ENCODE measurements at regions not wholly inside any gene's neighbourhood (a gene's known extent, or its start where the extent isn't known, plus 50 kb on each side); places are given as distances from the start of the nearest gene placed in this dataset.

- TF ChIP-seq POLR2A (IDR thresholded peaks at IDR 0.05) = no peak
- TF ChIP-seq, protein P1, sequence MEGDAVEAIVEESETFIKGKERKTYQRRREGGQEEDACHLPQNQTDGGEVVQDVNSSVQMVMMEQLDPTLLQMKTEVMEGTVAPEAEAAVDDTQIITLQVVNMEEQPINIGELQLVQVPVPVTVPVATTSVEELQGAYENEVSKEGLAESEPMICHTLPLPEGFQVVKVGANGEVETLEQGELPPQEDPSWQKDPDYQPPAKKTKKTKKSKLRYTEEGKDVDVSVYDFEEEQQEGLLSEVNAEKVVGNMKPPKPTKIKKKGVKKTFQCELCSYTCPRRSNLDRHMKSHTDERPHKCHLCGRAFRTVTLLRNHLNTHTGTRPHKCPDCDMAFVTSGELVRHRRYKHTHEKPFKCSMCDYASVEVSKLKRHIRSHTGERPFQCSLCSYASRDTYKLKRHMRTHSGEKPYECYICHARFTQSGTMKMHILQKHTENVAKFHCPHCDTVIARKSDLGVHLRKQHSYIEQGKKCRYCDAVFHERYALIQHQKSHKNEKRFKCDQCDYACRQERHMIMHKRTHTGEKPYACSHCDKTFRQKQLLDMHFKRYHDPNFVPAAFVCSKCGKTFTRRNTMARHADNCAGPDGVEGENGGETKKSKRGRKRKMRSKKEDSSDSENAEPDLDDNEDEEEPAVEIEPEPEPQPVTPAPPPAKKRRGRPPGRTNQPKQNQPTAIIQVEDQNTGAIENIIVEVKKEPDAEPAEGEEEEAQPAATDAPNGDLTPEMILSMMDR (IDR thresholded peaks at IDR 0.05 in 4 of 5, conservative IDR thresholded peaks at IDR 0.05 in 1 of 5) = no peak
- intact Hi-C loops (cut with DNase I; ENCODE audit: low total_unique reads) (no loop called here), in situ Hi-C loops (cut with MboI; ENCODE audit: low sequenced_read_pairs in 4 of 4) (no loop called here)
- ATAC-seq (no peak), DNase-seq (no peak)
- Histone ChIP-seq H3K4me1 (no peaks in the 10 kb centered on the region), H3K27me3 (no peaks in the 10 kb centered on the region), H3K27ac (no peak overlapping the region), H3K9me3 (no peaks in the 10 kb centered on the region), H3K36me3 (no peaks in the 10 kb centered on the region), H3K4me3 (no peak overlapping the region)
Measured at GRCh38 chr15:79724804-79725203, 172.0 kb downstream of the MTHFS start.

GRCh38 chr15:79728867-79729266 lies 167.9 kb downstream of the MTHFS start:
- no peak for DNase-seq
- in situ Hi-C loops (cut with MboI; ENCODE audit: low sequenced_read_pairs in 4 of 4) = no loop called here
- no peak for TF ChIP-seq POLR2A (IDR thresholded peaks at IDR 0.05)
- TF ChIP-seq, protein P1 (IDR thresholded peaks at IDR 0.05 in 4 of 5, conservative IDR thresholded peaks at IDR 0.05 in 1 of 5) = no peak

GRCh38 chr15:79736435-79737000 lies 160.3 kb downstream of the MTHFS start:
- TF ChIP-seq, protein P1 (IDR thresholded peaks at IDR 0.05 in 4 of 5, conservative IDR thresholded peaks at IDR 0.05 in 1 of 5) = no peak
- no peak for TF ChIP-seq POLR2A (IDR thresholded peaks at IDR 0.05)
- intact Hi-C loops (cut with DNase I; ENCODE audit: low total_unique reads) = no loop called here
- H3K36me3 ChIP-seq = no peaks in the 10 kb centered on the region
- no peaks in the 10 kb centered on the region for H3K9me3 ChIP-seq
- DNase-seq (no peak), ATAC-seq (no peak)
- in situ Hi-C loops (cut with MboI; ENCODE audit: low sequenced_read_pairs in 4 of 4) = no loop called here
- H3K4me1 ChIP-seq = no peaks in the 10 kb centered on the region
- no peak overlapping the region for H3K4me3 ChIP-seq
- no peaks in the 10 kb centered on the region for H3K27me3 ChIP-seq
- H3K27ac ChIP-seq = no peak overlapping the region

More at GRCh38 chr15:79728867-79729266, 167.9 kb downstream of the MTHFS start:
- ATAC-seq = no peak
- H3K36me3 ChIP-seq = no peaks in the 10 kb centered on the region
- no peaks in the 10 kb centered on the region for H3K9me3 ChIP-seq
- intact Hi-C loops (cut with DNase I; ENCODE audit: low total_unique reads) = no loop called here
- H3K4me1 ChIP-seq = no peaks in the 10 kb centered on the region
- H3K4me3 ChIP-seq = no peak overlapping the region
- H3K27me3 ChIP-seq = no peaks in the 10 kb centered on the region
- H3K27ac ChIP-seq = no peak overlapping the region

DNA sequence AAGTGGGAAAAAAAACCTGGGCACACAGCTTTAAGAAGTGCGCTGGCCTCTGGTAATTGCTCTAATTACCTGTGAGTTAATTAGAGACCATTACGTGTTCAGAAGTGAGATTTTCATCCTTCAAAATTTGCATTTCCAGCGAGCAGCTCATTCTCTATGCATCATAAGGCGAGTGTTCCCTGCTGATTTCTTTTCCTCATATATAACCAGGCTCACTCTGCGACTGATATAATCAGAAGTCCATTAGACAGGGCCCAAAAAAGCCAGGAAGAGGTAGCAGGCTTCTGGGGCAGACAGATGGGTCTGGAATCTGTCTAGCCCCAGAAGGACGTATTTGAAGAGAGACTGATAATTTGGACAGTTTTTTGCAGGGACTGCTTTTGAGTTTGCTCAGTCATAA lies 158.7 kb downstream of the MTHFS start:
- H3K4me3 ChIP-seq = no peak overlapping the region
- H3K36me3 ChIP-seq = no peaks in the 10 kb centered on the region
- in situ Hi-C loops (cut with MboI; ENCODE audit: low sequenced_read_pairs in 4 of 4) = no loop called here
- DNase-seq = no peak
- H3K9me3 ChIP-seq = no peaks in the 10 kb centered on the region
- intact Hi-C loops (cut with DNase I; ENCODE audit: low total_unique reads) = no loop called here
- no peak for ATAC-seq
- H3K4me1 ChIP-seq = no peaks in the 10 kb centered on the region
- no peak for TF ChIP-seq POLR2A (IDR thresholded peaks at IDR 0.05)
- TF ChIP-seq, protein P1 (IDR thresholded peaks at IDR 0.05 in 4 of 5, conservative IDR thresholded peaks at IDR 0.05 in 1 of 5) = no peak
- H3K27ac ChIP-seq = no peak overlapping the region
- no peaks in the 10 kb centered on the region for H3K27me3 ChIP-seq

GRCh38 chr15:79740561-79740960 lies 156.3 kb downstream of the MTHFS start:
- in situ Hi-C loops (cut with MboI; ENCODE audit: low sequenced_read_pairs in 4 of 4) (no loop called here), intact Hi-C loops (cut with DNase I; ENCODE audit: low total_unique reads) (no loop called here)
- TF ChIP-seq, protein P1 (IDR thresholded peaks at IDR 0.05 in 4 of 5, conservative IDR thresholded peaks at IDR 0.05 in 1 of 5) = no peak
- TF ChIP-seq POLR2A (IDR thresholded peaks at IDR 0.05) = no peak
- ATAC-seq (no peak), DNase-seq (no peak)
- Histone ChIP-seq H3K27ac (no peak overlapping the region), H3K4me3 (no peak overlapping the region), H3K27me3 (no peaks in the 10 kb centered on the region), H3K9me3 (no peaks in the 10 kb centered on the region), H3K36me3 (no peaks in the 10 kb centered on the region), H3K4me1 (no peaks in the 10 kb centered on the region)
